Panc1 (cell line): ENCODE measurements at regions not wholly inside any gene's neighbourhood (a gene's known extent, or its start where the extent isn't known, plus 50 kb on each side); places are given as distances from the start of the nearest gene placed in this dataset.

Experiments used
- ATAC-seq: fragments of 200-7000 bp; cut with Tn5 transposase; 2 replicates; pipeline ENCODE4 v1.9.1; 2020; ENCODE audit warnings: mild to moderate bottlenecking, moderate library complexity
- BruUV-seq: library from RNA; stranded (reverse); fragments of 400-500 nt; replicated peaks from 2 replicates; lab custom pipeline; 2021; lab: Mats Ljungman, UMichigan
- CTCF ChIA-PET: fragments of 300-600 bp; sonication (Branson Sonifier 250); formaldehyde crosslinking; loops from one replicate; lab custom pipeline; 2022; ENCODE audit warnings: antibody characterized with exemption; lab: Charles Lee
- POLR2A ChIA-PET: fragments of 300-600 bp; sonication (Branson Sonifier 250); formaldehyde crosslinking; loops from one replicate; lab custom pipeline; 2022; ENCODE audit warnings: antibody characterized with exemption; lab: Charles Lee
- DNase-seq: peaks from one replicate; pipeline ENCODE4 v3.0.0-alpha.2; 2010; ENCODE audit warnings: low read depth, low spot score
- H3K27ac ChIP-seq: 2 replicates; pipeline ENCODE4 v1.5.1; 2011; ENCODE audit warnings: mild to moderate bottlenecking, low read length, inconsistent platforms
- H3K27me3 ChIP-seq: fragments of 200-500 bp; sonication (Bioruptor generic); 2 replicates; pipeline ENCODE4 v1.6.0; 2014; ENCODE audit warnings: low read length, inconsistent platforms; ENCODE audit not compliant: control insufficient read depth, insufficient read depth
- H3K36me3 ChIP-seq: fragments of 200-500 bp; sonication (Bioruptor generic); 2 replicates; pipeline ENCODE4 v1.5.1; 2014; ENCODE audit warnings: inconsistent platforms, mild to moderate bottlenecking, low read length, moderate library complexity; ENCODE audit not compliant: control insufficient read depth, insufficient read depth
- H3K4me1 ChIP-seq: 2 replicates; pipeline ENCODE4 v1.5.1; 2011; ENCODE audit warnings: inconsistent platforms, mild to moderate bottlenecking, low read length, moderate library complexity; ENCODE audit not compliant: control insufficient read depth, insufficient read depth
- H3K4me3 ChIP-seq, 2 experiments: 2 replicates each; pipeline ENCODE4 v1.5.1; 2011 to 2012; ENCODE audit warnings: low read depth in 2 of 2, low read length in 2 of 2, mild to moderate bottlenecking in 2 of 2, inconsistent platforms in 1 of 2, moderate library complexity in 1 of 2
- H3K9me3 ChIP-seq: fragments of 200-500 bp; sonication (Bioruptor generic); 2 replicates; pipeline ENCODE4 v1.5.1; 2014; ENCODE audit warnings: low read depth, mild to moderate bottlenecking, inconsistent platforms, low read length, moderate library complexity; ENCODE audit not compliant: control insufficient read depth, insufficient read depth
- POLR2AphosphoS5 ChIP-seq: IDR thresholded peaks from 2 replicates; pipeline ENCODE4 v1.6.1; 2012; ENCODE audit warnings: mild to moderate bottlenecking, low read depth, low read length, moderate library complexity
- REST ChIP-seq, 2 experiments: IDR thresholded peaks; 2 replicates each; pipeline ENCODE4 v1.6.1; 2011 to 2012; ENCODE audit warnings: low read depth in 2 of 2, control low read depth in 1 of 2, low read length in 1 of 2, mild to moderate bottlenecking in 1 of 2, moderate library complexity in 1 of 2; ENCODE audit not compliant: insufficient read depth in 1 of 2
- SIN3A ChIP-seq: IDR thresholded peaks from 2 replicates; pipeline ENCODE4 v1.6.1; 2012; ENCODE audit warnings: low read depth, mild to moderate bottlenecking, low read length, moderate library complexity, borderline replicate concordance; ENCODE audit not compliant: insufficient read depth
- TCF7L2 ChIP-seq: IDR thresholded peaks from 2 replicates; pipeline ENCODE4 v1.6.1; 2011; ENCODE audit warnings: mild to moderate bottlenecking, low read depth, low read length, inconsistent platforms
- in situ Hi-C: cut with HindIII; loops from 2 replicates; pipeline ENCODE4 v1.10.0; 2016; ENCODE audit warnings: low sequenced_read_pairs, low pct_unique_long_range_greater_than_20kb
- intact Hi-C: fragments of 100-400 bp; cut with micrococcal nuclease; formaldehyde crosslinking; loops from one replicate; pipeline ENCODE4 v1.10.0; 2022; ENCODE audit not compliant: unreplicated experiment
- TF ChIP-seq, protein P1 (sequence below): fragments of 450-650 bp; IDR thresholded peaks from 2 replicates; pipeline ENCODE4 v1.5.1; 2017; ENCODE audit warnings: mild to moderate bottlenecking

DNA sequence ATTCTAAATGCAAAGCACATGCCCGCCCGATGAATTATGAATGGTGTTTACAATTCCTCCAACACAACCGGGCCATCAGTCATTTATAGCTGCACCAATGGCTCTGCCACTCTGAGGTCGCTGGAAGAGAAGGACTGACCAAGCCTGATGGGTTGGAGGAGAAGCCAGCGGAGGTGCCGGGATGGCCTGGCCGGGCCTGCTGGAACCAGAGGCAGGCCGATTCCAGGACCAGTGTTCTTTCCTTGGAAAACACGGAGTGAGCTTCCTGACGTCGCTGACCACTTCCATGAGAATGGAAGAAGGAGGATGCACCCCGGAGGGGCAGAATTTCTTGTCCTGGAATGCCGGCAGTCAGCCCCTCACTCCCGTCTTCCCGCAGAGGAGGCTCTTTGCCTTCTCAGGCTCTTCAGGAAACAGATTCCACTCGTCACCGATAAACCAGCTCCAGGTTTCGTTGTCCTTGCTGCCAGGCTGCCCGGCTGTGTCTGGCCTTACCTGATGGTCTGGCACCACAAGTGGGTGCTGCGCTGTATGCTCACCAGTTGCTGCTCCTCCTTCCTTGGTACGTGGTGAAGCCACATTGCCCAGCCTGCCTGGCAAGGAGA lies 358.5 kb upstream of the SFSWAP start:
- H3K36me3 ChIP-seq = no peaks in the 10 kb centered on the region
- H3K4me3 ChIP-seq = no peak overlapping the region
- ATAC-seq (no peak), DNase-seq (no peak)
- H3K4me1 ChIP-seq = no peaks in the 10 kb centered on the region
- ChIA-PET POLR2A (no interaction called here), CTCF (no interaction called here)
- no peak overlapping the region for H3K27ac ChIP-seq
- in situ Hi-C loops (no loop called here), intact Hi-C loops (no loop called here)
- no peaks in the 10 kb centered on the region; the same call in 1 of the 2 replicates for H3K27me3 ChIP-seq
- no peak for TF ChIP-seq SIN3A
- BruUV-seq = no TSS peak
- H3K9me3 ChIP-seq = no peaks in the 10 kb centered on the region

DNA sequence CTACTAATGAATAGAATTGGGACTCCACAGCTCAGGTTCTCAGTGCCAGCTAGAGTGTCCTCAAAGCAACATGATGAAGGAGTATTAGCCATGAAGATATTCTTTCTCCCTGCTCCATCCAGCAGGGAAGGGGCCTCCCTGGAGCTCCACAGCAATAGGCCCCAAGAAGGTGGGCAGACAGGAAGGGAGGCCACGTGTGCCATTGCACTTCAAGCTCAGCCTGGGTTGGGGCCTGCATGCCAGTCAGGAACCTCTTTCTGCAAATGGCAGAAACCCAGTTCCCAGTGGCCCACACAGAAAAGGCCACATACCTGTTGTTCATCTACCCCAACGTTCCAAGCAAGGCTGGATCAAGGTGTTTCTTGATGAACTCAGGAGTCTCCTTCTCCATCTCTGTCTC lies 357.5 kb upstream of the SFSWAP start:
- DNase-seq = no peak
- no peaks in the 10 kb centered on the region for H3K4me1 ChIP-seq
- intact Hi-C loops (no loop called here), in situ Hi-C loops (no loop called here)
- no peaks in the 10 kb centered on the region for H3K9me3 ChIP-seq
- TF ChIP-seq POLR2AphosphoS5 (no peak), REST (IDR thresholded peaks at IDR 0.05; ENCODE audit: insufficient read depth in 1 of 2, low read depth in 2 of 2, low read length in 1 of 2) (no peak), SIN3A (no peak), TCF7L2 (no peak)
- TF ChIP-seq, protein P1, sequence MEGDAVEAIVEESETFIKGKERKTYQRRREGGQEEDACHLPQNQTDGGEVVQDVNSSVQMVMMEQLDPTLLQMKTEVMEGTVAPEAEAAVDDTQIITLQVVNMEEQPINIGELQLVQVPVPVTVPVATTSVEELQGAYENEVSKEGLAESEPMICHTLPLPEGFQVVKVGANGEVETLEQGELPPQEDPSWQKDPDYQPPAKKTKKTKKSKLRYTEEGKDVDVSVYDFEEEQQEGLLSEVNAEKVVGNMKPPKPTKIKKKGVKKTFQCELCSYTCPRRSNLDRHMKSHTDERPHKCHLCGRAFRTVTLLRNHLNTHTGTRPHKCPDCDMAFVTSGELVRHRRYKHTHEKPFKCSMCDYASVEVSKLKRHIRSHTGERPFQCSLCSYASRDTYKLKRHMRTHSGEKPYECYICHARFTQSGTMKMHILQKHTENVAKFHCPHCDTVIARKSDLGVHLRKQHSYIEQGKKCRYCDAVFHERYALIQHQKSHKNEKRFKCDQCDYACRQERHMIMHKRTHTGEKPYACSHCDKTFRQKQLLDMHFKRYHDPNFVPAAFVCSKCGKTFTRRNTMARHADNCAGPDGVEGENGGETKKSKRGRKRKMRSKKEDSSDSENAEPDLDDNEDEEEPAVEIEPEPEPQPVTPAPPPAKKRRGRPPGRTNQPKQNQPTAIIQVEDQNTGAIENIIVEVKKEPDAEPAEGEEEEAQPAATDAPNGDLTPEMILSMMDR = no peak
- H3K4me3 ChIP-seq = no peak overlapping the region
- CTCF ChIA-PET = no interaction called here
- H3K36me3 ChIP-seq = no peaks in the 10 kb centered on the region
- POLR2A ChIA-PET = no interaction called here
- no TSS peak for BruUV-seq
- no peak for ATAC-seq
- H3K27ac ChIP-seq = no peak overlapping the region
- no peaks in the 10 kb centered on the region; the same call in none of the 2 replicates for H3K27me3 ChIP-seq

GRCh38 chr12:131353826-131354225 lies 357.1 kb upstream of the SFSWAP start:
- no peak for DNase-seq
- H3K4me1 ChIP-seq = no peaks in the 10 kb centered on the region
- no peak overlapping the region for H3K27ac ChIP-seq
- no peaks in the 10 kb centered on the region for H3K9me3 ChIP-seq
- POLR2A ChIA-PET = no interaction called here
- in situ Hi-C loops (no loop called here), intact Hi-C loops (no loop called here)
- no peak for TF ChIP-seq TCF7L2
- TF ChIP-seq POLR2AphosphoS5 = no peak
- no peak for TF ChIP-seq REST (IDR thresholded peaks at IDR 0.05; ENCODE audit: insufficient read depth in 1 of 2, low read depth in 2 of 2, low read length in 1 of 2)
- TF ChIP-seq, protein P1 = no peak
- no peak for TF ChIP-seq SIN3A
- H3K4me3 ChIP-seq = no peak overlapping the region
- CTCF ChIA-PET = no interaction called here
- BruUV-seq = no TSS peak
- ATAC-seq = no peak
- no peaks in the 10 kb centered on the region; the same call in none of the 2 replicates for H3K27me3 ChIP-seq
- no peaks in the 10 kb centered on the region for H3K36me3 ChIP-seq
